Stimulated activated CD4-positive, alpha-beta T cell treated with anti-CD3 and anti-CD28 coated beads, Interleukin-1b, Interleukin-23, amount 100 ng/mL, for 48 hours (primary cell): ENCODE measurements at regions not wholly inside any gene's neighbourhood (a gene's known extent, or its start where the extent isn't known, plus 50 kb on each side); places are given as distances from the start of the nearest gene placed in this dataset.

ENCODE experiments used
- DNase-seq: peaks from one replicate; pipeline ENCODE4 v3.0.0-alpha.2; 2020

DNA sequence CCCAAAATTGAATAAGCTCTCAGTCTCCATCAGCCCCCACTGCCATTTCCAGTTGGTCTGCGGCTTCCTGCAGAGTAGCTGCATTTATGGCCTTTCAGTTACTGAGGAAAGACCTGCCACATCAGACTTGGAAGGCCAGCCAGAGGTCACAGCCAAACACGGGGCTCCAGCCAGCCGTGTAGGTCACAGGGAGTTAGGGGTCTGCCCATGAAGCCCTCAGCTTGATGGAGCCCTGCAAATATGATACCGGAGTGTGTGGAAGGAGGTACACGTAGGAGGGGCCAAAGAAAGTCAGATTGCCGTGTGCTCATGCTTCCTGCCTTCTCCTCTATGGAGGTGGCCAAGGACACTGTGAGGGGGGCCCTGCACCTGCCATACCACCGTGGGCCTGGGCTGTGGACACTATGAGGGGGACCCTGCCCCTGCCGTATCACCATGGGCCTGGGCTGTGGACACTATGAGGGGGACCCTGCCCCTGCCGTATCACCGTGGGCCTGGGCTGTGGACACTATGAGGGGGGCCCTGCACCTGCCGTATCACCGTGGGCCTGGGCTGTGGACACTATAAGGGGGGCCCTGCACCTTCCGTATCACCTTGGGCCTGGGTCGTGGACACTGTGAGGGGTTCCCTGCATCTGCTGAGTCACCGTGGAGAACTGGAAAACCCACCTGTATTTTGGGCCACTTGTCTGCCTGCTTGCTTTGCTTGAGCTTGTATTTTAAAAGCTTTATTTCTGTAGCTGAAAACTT lies 335.7 kb upstream of the SHH start:
- DNase-seq = no peak

DNA sequence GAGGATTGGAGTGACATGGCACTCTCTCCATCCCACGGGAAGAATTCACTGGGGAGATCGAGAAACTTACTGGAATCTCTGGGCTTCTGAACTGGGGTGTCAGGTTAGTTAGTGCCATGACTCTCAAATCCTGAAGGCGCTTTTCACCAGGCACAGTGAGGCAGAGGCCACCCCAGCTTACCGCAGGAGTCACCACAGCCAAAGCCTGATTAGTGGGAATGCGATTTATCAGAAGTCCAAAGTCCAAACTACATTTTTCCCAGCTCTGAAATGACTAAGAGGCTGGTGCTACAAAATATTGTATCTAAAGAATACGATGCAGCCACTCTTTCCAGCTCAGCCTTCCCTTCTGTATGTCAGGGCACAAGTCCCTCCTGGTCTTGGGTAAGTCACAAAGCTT lies 334.8 kb upstream of the SHH start:
- DNase-seq = no peak

DNA sequence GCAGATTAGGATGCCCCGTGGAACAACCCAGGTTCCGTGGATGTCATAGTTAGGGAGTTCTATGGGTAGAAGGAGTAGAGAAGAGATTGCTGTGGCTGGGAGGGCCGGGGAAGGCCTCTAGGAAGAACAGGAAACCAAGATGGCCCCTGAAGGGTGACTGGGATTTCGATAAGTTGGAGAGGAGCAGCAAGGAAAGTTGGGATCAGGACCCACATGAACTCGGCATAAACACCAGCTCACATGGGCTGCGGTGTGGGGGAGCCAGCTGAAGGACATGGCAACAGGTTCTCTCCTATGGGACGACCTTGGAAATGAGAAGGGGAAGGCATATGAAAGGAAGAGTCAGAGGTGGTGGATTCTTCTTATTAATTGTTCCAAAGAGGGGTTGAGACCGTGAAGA lies 333.7 kb upstream of the SHH start:
- DNase-seq = no peak

DNA sequence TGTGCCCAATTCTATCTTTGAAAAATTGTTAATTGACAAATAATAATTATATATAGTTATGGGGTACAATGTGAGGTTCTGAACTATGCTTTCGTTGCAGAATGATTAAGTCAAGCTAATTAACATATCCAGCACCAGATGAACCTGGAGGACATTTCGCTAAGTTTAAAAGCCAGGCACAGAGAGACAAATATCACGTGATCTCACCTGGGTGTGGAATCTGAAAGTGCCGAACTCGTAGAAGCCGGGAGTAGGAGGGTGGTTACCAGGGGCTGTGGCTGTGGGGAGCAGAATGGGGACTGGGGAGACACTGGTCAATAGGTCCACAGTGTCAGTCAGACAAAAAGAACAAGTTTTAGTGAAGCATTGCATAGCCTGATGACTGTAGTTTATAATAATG lies 332.9 kb upstream of the SHH start:
- no peak for DNase-seq

DNA sequence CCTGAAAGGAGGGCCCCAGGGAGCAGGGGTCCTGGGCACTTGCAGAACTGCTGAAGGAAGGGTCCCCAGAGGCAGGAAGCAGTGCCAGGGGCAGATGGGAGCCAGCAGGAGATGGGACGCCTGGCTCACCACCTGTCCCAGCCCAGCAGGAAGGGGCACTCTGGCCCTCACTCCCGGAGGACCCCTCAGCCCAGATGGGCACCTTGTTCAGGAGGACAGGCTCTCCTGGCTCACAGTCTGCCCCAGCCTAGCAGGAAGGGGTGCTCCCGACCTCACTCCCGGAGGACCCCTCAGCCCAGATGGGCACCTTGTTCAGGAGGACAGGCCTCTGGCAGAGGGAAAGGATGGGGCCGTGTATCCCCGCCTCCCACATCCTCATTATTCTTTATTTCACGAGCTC lies 331.4 kb upstream of the SHH start:
- DNase-seq = no peak

DNA sequence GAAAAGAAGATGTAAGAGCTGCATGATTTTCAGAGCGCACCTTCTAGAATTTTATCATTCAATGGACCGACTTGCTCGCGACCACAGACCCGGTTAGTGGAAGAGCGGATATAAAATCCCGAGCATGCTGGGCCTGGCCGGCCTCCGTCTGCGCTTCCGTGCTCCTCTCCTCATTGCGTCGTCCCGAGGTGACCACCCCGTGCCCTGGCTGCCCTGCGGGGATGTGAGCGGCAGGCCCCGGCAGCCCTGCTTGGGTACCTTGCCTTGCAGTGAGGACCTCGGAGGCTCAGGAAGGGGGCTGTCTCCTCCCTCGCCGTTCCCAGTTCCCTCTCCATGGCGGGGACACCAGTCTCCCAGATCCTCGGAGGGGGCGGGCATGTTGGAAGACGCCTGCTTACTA lies 330.9 kb upstream of the SHH start:
- no peak for DNase-seq

DNA sequence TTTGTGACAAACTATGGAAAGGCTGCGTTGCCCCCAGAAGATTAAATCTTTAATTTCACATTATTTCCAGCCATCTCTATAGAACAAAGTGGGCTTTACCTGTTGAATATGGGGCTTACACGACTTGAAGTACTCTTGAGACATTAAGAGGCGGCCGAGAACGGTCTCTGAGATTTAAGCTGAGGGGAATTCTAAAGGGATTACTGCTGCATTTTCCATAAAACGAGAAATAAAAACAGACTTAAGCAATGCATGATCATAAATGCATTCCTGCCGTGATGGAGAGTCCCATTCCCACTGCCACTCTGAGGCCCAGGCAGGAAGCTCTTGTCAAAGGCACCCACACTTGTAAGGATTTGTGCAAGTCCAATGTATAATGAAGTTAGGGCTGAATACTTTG lies 329.7 kb upstream of the SHH start:
- DNase-seq = no peak

DNA sequence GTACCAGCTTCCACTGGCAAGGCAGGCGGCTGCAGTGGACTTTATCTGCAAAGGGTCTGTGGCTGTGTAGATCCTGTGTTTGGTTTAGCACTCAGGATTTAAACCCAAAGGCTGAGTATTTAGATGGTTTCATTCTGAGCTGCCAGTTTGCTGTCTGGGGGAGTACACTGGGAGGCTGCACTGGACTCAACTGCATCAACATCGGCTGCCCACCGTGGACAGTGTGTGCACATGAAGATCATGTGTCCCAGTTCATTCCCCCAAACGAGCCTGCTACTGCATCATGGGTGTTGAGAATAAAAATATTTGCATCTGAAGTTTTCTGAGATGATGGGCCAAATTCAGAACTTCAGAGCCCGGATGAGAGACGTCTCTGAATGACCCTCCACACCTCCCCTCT lies 328.6 kb upstream of the SHH start:
- no peak for DNase-seq

DNA sequence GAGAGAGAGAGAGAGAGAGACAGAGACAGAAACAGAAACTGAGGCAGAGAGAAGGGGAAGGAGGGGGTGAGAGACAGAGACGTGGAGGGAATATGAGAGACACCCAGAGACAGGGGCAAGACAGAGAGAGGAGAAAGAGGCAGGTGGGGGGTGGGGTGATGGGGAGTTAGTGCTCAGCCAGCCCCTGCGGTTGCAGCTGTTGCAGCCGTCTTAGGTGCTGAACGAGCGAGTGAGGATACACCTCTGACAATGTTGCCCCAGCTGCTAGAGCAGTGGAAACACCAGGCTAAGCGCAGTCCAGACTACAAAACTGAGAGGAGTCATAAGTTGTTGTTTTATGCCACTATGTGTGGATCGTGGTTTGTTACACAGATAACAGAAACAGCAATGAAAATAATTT lies 328.2 kb upstream of the SHH start:
- no peak for DNase-seq

DNA sequence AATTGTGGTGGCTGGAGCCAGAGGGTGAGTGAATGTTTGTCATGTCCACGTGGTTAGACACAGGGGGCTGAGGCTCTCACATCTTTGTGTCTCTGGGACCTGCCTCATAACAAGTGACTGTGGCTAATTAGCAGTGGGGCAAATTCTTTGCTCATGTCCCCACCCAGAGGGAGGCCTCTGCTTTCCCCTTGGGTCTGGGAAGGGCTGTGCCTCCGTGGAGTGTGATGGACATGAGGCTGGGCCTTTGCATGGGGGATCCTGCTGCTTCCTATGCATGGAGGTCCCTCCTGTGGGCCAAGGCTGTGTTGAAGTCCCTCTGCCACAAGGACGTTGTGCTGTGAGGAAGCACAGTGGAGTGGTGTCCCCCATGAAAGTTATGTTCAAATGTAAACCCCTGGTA lies 327.4 kb upstream of the SHH start:
- DNase-seq = no peak

DNA sequence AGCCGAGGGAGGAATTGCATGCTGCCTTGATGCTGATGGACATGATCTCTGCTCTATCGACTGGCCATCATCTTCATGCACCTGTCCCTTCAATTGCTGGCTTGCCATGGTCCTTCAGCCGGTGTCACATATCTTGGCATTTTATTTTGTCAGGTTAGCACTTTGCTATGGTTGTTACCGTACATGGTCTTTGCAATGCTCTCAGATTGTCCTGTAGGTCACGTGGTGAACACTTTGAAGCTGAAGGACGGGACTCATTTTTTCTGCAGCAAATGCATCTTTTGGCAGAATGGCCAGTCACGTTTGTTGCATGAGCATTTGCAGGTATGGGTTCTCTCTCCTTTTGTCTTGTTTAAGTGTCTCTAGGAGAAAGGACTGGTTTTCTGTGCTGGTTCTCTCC lies 326.8 kb upstream of the SHH start:
- no peak for DNase-seq

DNA sequence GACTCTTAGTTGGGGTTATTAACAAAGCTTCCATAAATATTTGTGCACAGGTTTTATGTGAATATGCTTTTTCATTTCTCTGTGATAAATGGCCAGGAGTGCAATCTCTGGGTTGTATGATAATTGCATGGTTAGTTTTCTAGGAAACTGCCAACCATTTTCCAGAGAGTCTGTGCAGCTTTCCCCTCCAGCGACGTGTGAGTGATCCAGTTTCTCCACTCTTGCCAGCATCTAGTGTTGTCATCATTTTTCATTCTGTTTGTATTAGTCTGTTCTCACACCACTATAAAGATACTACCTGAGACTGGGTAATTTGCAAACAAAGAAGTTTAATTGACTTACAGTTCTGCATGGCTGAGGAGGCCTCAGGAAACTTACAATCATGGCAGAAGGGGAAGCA lies 319.6 kb upstream of the SHH start:
- no peak for DNase-seq

DNA sequence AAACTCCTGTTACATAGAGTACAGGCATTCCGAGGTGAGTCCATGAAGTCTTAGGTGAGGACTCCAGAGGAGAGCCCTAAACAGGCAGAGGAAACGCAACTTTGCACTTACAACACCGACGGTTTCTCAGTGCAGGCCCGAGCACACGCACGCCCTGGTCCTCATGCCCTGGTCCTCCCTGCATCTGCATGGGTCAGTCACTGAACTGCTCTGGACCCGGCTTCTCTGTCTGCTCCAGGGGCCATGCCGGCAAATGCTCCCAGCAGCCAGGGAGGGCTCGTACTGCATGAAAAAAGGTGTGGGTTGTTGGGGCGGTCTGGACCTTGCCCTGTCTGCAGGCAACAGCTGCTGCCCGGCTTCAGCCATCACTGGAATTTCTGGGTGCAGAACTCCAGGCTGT lies 317.3 kb upstream of the SHH start:
- no peak for DNase-seq

DNA sequence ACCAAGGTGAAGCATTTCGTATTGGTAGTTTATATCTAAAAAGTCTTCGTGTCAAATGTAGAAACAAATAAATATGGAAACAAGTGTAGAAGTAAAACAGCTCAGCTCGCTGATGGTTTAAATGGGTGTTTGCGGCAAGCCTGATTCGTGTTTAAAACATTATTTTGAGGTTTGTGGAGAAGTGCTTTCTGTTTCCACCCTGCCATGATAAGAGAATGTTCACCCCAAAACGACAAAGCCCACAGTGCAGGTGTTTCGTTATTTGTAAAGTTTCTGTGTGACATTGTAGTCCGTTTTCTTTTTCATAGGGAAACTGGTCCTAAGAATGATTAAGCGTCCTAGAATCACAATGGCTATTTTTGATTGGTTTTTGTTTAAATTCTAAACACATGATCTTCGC lies 316.2 kb upstream of the SHH start:
- no peak for DNase-seq

DNA sequence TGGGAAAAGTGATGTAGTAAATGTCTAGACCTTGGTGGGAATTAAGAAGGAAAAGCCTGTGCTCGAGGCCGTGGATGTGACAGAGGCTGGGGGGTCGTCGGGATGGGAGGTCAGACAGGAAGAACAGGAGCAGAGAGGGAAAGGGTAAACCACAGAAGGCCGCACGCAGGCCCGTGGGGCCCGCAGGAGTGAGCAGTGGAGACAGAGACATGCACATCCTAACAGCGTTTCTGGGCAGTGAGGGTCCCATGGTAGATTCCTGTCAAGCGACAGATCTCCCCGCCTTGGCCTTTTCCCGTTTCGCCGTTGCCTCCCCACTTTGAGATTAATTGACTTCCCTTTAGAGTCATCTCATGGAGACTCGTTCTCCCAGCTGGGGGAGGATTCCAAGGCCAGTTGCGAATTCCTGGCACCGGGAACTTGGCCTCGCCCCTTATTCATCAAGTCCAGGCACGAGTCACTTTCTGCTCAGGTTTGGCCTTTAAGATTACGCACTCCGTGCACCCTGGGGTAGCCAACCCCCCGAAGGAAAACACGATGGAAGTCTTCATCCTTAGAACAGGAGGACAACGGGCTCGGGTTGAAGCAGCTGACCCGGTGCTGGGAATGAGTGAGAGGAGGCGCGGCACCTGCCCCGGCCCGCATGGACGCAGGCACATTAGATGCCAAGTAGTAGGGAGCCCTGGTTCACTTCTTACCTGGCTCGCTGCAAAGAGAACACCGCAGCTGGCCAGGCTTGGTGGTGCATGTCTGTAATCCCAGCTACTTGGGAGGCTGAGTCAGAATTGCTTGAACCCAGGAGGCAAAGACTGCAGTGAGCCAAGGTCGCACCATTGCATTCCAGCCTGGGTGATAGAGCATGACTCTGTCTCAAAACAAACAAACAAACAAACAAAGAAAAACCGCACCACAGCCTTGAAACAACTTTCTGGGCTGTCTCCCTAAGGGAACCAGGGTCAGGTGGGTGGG lies 315.2 kb upstream of the SHH start:
- no peak for DNase-seq

DNA sequence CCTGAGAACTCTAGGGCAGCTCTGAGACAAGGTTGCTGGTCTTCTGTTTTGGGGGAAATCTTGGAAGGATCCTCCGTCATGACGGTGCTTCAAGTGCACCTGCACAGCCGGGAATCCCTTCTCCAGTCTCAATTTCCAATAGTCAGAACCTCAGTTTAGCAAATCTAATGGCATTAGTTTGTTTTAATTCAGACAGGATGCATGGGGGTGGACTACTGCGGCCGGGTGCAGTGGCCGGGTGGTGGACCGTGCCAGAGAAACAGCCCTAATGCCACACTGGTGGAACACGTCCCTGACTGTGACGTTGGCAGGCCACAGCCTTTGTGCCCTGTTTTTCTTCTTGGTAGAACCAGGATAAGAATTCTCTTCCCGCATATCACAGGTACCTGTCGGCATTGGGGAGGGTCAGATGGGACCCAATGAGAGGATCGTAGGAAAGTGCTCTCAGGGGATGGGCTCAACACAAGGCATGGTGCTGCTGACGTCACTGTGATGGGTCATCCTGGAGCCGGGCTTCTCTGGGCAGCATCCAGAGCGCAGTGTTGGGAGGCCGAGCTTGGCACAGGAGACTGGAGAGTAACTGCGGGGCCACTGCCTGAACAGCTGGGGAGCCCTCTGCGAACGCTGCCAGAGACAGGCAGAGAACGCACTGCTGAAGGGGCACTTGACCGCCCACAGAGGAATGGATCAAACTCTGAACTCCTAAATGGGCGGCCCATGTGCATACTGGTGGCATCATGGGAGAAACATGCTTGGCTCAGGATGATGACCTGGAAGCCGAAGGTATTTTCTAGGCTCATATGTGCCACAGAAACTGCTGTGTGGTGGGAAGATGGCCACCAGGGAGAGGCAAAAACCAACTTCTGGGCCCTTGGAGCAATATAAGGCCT lies 313.8 kb upstream of the SHH start:
- DNase-seq = no peak

DNA sequence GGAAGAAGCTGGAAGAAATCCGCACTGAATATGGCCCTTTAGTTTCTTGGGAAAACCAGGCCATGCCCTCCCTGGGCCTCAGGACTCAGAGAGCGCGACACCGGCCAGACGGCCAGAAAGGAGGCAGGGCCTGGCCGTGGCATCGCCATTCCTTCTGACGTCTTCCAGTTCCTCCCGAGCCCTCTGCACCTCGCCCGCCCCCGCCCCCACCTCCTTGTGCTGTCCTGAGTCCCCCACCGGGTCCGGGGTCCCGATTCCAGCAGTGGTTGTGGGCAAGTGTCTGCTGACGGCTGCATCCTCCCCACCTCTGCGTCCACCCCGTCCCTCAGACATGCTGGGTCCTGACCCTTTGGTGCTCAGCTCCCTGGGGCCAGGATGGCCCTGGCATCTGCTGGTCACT lies 312.1 kb upstream of the SHH start:
- no peak for DNase-seq

DNA sequence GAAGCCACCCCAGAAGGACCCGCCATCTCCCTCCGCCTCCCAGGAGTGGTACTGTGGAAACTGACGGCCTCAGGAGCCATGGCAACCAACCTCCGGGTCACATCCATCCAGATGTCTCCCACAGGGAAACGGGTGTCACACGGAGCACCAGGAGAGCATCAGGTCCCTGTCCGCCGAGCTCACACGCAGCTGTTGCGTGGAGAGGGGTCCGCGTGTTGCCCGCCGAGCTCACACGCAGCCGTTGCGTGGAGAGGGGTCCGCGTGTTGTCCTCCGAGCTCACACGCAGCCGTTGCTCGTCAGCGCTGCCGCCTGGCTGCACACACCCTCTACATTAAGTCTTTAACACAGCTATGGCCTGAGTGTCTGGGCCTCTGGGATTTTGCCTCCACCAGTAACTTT lies 311.1 kb upstream of the SHH start:
- DNase-seq = no peak

DNA sequence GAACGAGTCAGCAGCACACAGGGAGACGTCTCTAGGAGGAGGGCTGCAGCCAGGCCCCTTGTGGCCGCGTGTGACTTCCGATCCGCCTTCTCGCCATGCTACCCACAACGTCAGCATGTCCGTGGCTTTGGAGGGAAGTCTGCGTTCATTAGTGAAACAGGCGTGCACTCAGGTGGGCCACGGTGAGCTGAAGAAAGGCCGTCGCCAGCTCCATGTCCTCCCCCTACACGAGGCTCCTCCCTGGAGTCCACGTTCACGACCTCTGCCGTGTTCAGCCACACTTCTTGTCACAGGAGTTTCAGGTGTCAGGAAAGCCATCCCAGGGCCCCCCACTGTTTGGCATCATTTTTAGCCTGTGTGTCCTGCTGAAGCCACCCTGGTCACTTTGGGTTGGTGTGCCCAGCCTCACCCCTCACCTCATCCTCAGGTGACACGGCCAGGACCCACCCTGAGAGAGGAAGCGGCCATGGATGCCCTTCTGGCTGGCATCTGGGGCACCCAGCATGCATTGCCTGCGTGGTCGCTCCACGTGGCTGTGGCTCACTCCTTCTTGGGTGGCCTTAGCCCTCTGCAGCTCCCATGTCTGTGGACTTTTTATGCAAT lies 310.6 kb upstream of the SHH start:
- DNase-seq = no peak

DNA sequence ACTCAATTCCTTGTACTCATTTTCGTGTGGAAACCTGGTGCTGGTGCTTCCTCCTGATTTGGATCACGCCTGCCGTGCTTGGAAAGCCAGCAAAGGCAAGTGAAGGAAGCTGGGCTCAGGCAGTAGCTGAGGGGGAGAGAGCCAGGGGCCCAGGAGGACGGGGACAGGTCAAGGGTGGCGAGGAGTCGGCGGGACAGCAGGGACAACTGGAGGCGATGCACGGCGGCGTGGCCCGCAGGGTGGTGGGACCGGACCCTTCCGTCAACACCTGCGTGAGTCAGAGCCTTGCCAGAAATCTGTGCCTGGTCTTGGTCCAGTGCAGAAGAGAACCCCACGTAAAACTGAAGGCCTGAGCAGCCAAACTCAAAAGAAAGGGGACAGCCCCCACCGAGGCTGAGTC lies 309.7 kb upstream of the SHH start:
- DNase-seq = no peak

DNA sequence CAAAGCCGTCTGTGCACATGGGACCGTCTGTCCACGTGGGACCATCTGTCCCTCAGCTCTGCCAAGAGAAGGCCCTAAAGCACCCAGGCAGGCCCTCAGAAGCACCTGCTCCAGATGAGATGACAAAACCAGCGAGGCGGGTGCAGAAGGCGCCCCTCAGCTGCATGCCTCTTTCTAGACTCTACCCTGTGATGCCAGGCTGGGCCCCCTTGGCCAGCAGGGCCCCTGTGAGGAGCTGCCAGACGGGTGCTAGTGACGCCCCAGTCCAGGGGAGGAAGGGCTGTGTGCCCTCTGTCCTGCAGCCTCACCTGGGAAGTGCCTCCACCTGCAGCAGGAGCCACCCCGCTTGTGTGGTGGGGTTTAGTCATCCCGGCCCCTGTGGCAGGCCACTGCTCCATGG lies 309.2 kb upstream of the SHH start:
- no peak for DNase-seq

DNA sequence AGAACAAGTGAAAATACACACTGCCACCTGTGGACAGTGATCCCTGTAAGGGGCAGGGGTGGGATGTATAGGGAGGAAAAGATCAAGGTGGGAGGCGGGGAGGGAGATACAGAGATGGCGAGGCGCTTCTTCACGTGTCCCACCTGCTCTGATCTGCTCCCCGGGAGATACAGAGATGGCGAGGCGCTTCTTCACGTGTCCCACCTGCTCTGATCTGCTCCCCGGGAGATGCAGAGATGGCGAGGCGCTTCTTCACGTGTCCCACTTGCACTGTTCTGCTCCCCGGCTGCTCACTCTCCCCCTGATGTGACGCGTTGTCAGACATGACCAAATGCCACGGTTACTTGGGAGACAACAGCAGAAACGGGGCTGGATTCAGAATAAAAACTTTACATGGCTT lies 308.3 kb upstream of the SHH start:
- no peak for DNase-seq

DNA sequence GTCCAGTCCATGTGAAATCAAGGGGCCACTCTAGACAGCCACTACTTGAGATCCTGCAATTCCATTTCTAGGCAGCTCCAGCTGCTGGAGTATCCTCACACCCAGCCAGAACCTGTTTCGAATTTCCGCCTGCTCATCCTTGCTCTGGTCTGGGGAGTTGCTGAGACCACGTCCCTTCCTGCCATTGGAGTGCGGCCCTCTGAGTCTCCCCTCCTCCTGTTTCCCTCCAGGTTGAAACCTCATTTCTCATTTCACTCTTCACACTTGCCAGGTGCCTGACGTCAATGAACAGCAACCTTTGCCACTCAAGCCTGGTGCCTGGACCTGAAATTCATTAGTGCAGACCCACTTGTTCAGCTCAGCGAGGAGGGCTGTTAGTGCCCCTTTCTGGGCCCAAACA lies 307.5 kb upstream of the SHH start:
- no peak for DNase-seq
